ENCODE measurements at regions not wholly inside any gene's neighbourhood (a gene's known extent, or its start where the extent isn't known, plus 50 kb on each side); places are given as distances from the start of the nearest gene placed in this dataset.

DNA sequence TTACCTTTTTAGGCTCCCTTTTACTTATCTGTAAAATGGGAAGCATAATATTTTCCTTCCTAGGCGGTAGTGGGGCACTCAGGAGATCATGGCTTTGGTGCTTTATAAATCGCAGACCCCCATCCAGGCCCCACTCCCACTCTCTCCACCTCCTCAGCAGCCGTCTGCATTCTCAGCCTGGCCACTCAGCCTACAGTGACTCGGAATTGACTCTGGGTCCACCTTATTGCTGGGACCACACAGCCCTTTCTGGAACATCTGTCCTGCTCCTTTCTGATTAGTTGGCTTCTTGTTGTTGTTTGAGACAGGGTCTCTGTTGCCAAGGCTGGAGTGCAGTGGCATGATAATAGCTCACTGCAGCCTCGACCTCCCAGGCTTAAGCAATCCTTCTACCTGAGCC, 76.5 kb downstream of the RPLP1 start:
- TF ChIP-seq, protein P1, sequence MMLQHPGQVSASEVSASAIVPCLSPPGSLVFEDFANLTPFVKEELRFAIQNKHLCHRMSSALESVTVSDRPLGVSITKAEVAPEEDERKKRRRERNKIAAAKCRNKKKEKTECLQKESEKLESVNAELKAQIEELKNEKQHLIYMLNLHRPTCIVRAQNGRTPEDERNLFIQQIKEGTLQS (IDR thresholded peaks at IDR 0.05) = no peak
- TF ChIP-seq, protein P2, sequence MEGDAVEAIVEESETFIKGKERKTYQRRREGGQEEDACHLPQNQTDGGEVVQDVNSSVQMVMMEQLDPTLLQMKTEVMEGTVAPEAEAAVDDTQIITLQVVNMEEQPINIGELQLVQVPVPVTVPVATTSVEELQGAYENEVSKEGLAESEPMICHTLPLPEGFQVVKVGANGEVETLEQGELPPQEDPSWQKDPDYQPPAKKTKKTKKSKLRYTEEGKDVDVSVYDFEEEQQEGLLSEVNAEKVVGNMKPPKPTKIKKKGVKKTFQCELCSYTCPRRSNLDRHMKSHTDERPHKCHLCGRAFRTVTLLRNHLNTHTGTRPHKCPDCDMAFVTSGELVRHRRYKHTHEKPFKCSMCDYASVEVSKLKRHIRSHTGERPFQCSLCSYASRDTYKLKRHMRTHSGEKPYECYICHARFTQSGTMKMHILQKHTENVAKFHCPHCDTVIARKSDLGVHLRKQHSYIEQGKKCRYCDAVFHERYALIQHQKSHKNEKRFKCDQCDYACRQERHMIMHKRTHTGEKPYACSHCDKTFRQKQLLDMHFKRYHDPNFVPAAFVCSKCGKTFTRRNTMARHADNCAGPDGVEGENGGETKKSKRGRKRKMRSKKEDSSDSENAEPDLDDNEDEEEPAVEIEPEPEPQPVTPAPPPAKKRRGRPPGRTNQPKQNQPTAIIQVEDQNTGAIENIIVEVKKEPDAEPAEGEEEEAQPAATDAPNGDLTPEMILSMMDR (IDR thresholded peaks at IDR 0.05; ENCODE audit: low read depth, low read length, missing input control) = no peak
- TF ChIP-seq JUND (IDR thresholded peaks at IDR 0.05) = no peak
- no peak for TF ChIP-seq RAD21 (IDR thresholded peaks at IDR 0.05)
- TF ChIP-seq, protein P3, sequence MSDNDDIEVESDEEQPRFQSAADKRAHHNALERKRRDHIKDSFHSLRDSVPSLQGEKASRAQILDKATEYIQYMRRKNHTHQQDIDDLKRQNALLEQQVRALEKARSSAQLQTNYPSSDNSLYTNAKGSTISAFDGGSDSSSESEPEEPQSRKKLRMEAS (IDR thresholded peaks at IDR 0.05) = no peak
- TF ChIP-seq, protein P4, sequence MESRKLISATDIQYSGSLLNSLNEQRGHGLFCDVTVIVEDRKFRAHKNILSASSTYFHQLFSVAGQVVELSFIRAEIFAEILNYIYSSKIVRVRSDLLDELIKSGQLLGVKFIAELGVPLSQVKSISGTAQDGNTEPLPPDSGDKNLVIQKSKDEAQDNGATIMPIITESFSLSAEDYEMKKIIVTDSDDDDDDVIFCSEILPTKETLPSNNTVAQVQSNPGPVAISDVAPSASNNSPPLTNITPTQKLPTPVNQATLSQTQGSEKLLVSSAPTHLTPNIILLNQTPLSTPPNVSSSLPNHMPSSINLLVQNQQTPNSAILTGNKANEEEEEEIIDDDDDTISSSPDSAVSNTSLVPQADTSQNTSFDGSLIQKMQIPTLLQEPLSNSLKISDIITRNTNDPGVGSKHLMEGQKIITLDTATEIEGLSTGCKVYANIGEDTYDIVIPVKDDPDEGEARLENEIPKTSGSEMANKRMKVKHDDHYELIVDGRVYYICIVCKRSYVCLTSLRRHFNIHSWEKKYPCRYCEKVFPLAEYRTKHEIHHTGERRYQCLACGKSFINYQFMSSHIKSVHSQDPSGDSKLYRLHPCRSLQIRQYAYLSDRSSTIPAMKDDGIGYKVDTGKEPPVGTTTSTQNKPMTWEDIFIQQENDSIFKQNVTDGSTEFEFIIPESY (IDR thresholded peaks at IDR 0.05) = no peak
- TF ChIP-seq, protein P5, sequence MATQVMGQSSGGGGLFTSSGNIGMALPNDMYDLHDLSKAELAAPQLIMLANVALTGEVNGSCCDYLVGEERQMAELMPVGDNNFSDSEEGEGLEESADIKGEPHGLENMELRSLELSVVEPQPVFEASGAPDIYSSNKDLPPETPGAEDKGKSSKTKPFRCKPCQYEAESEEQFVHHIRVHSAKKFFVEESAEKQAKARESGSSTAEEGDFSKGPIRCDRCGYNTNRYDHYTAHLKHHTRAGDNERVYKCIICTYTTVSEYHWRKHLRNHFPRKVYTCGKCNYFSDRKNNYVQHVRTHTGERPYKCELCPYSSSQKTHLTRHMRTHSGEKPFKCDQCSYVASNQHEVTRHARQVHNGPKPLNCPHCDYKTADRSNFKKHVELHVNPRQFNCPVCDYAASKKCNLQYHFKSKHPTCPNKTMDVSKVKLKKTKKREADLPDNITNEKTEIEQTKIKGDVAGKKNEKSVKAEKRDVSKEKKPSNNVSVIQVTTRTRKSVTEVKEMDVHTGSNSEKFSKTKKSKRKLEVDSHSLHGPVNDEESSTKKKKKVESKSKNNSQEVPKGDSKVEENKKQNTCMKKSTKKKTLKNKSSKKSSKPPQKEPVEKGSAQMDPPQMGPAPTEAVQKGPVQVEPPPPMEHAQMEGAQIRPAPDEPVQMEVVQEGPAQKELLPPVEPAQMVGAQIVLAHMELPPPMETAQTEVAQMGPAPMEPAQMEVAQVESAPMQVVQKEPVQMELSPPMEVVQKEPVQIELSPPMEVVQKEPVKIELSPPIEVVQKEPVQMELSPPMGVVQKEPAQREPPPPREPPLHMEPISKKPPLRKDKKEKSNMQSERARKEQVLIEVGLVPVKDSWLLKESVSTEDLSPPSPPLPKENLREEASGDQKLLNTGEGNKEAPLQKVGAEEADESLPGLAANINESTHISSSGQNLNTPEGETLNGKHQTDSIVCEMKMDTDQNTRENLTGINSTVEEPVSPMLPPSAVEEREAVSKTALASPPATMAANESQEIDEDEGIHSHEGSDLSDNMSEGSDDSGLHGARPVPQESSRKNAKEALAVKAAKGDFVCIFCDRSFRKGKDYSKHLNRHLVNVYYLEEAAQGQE (IDR thresholded peaks at IDR 0.05) = no peak
- TF ChIP-seq EGR1 (IDR thresholded peaks at IDR 0.05; ENCODE audit: low read depth in 2 of 2) = no peak
- TF ChIP-seq TAF1 (conservative IDR thresholded peaks at IDR 0.05) = no peak
- no peak for TF ChIP-seq GABPA (IDR thresholded peaks at IDR 0.05 in 1 of 2, conservative IDR thresholded peaks at IDR 0.05 in 1 of 2)

All from liver (tissue), 3 donors.